ENCODE measurements at regions not wholly inside any gene's neighbourhood (a gene's known extent, or its start where the extent isn't known, plus 50 kb on each side); places are given as distances from the start of the nearest gene placed in this dataset.
"Not testable (repeated sequence)": the region's sequence is repeated elsewhere in the genome, so short reads cannot be mapped to it uniquely, and the experiment has no call there.

- no peak for DNase-seq (ENCODE audit: low read depth in 2 of 2)
Observed at GRCh38 chr10:81104494-81104893, 566.8 kb downstream of the SH2D4B start.

GRCh38 chr10:81108516-81109199 lies 571.0 kb downstream of the SH2D4B start:
- DNase-seq (ENCODE audit: low read depth in 2 of 2): no peak

- no peak for DNase-seq (ENCODE audit: low read depth in 2 of 2)
Observed at GRCh38 chr10:81109200-81109752, 571.6 kb downstream of the SH2D4B start.

- no peak for DNase-seq (ENCODE audit: low read depth in 2 of 2)
Observed at GRCh38 chr10:81116201-81116600, 578.5 kb downstream of the SH2D4B start.

- DNase-seq (ENCODE audit: low read depth in 2 of 2): no peak
Observed at GRCh38 chr10:81116990-81117389, 579.3 kb downstream of the SH2D4B start.

- no peak for DNase-seq (ENCODE audit: low read depth in 2 of 2)
Observed at GRCh38 chr10:81127931-81128330, 590.2 kb downstream of the SH2D4B start.

- no peak for DNase-seq (ENCODE audit: low read depth in 2 of 2)
Observed at GRCh38 chr10:81130014-81130413, 592.3 kb downstream of the SH2D4B start.

- no peak for DNase-seq (ENCODE audit: low read depth in 2 of 2)
Observed at GRCh38 chr10:81135851-81136250, 598.1 kb downstream of the SH2D4B start.

GRCh38 chr10:81136261-81136660 lies 598.6 kb downstream of the SH2D4B start:
- DNase-seq (ENCODE audit: low read depth in 2 of 2): no peak

GRCh38 chr10:81145975-81146374 lies 608.3 kb downstream of the SH2D4B start:
- no peak for DNase-seq (ENCODE audit: low read depth in 2 of 2)

- DNase-seq (ENCODE audit: low read depth in 2 of 2): no peak
Observed at GRCh38 chr10:81146436-81146835, 608.7 kb downstream of the SH2D4B start.

GRCh38 chr10:81152656-81153055 lies 615.0 kb downstream of the SH2D4B start:
- DNase-seq (ENCODE audit: low read depth in 2 of 2): no peak

GRCh38 chr10:81157681-81158080 lies 620.0 kb downstream of the SH2D4B start:
- no peak for DNase-seq (ENCODE audit: low read depth in 2 of 2)

GRCh38 chr10:81177651-81178244 lies 640.0 kb downstream of the SH2D4B start:
- DNase-seq (ENCODE audit: low read depth in 2 of 2): no peak

- DNase-seq (ENCODE audit: low read depth in 2 of 2): no peak
Observed at GRCh38 chr10:81179324-81179723, 641.6 kb downstream of the SH2D4B start.

GRCh38 chr10:81179805-81180452 lies 642.2 kb downstream of the SH2D4B start:
- DNase-seq (ENCODE audit: low read depth in 2 of 2): no peak

GRCh38 chr10:81182296-81182695 lies 644.6 kb downstream of the SH2D4B start:
- no peak for DNase-seq (ENCODE audit: low read depth in 2 of 2)

- DNase-seq (ENCODE audit: low read depth in 2 of 2): no peak
Observed at GRCh38 chr10:81192221-81192788, 654.6 kb downstream of the SH2D4B start.

GRCh38 chr10:81200801-81201200 lies 663.1 kb downstream of the SH2D4B start:
- DNase-seq (ENCODE audit: low read depth in 2 of 2): no peak

- not testable (repeated sequence) for DNase-seq (ENCODE audit: low read depth in 2 of 2)
Observed at GRCh38 chr10:81207359-81207758, 667.6 kb upstream of the NRG3 start.

GRCh38 chr10:81213370-81213769 lies 661.6 kb upstream of the NRG3 start:
- no peak for DNase-seq (ENCODE audit: low read depth in 2 of 2)

- DNase-seq (ENCODE audit: low read depth in 2 of 2): no peak
Observed at GRCh38 chr10:81215498-81215897, 659.5 kb upstream of the NRG3 start.

- DNase-seq (ENCODE audit: low read depth in 2 of 2): no peak
Observed at GRCh38 chr10:81216949-81217348, 658.0 kb upstream of the NRG3 start.

All from stimulated activated CD8-positive, alpha-beta memory T cell treated with anti-CD3 and anti-CD28 coated beads, Interleukin-7, amount 100 ng/mL, for 1 hour (primary cell).